HCT116 (cell line): ENCODE measurements at regions not wholly inside any gene's neighbourhood (a gene's known extent, or its start where the extent isn't known, plus 50 kb on each side); places are given as distances from the start of the nearest gene placed in this dataset.

Experiments
- ATAC-seq: fragments of 200-7000 bp; cut with Tn5 transposase; 2 replicates; pipeline ENCODE4 v1.9.1; 2020; ENCODE audit warnings: mild to moderate bottlenecking, moderate library complexity
- BruUV-seq: library from RNA; stranded (reverse); fragments of 400-500 nt; replicated peaks from 2 replicates; lab custom pipeline; 2021; lab: Mats Ljungman, UMichigan
- CTCF ChIA-PET: fragments of 300-600 bp; sonication (Branson Sonifier 250); formaldehyde crosslinking; loops from one replicate; lab custom pipeline; 2021; ENCODE audit warnings: antibody characterized with exemption; lab: Charles Lee
- POLR2A ChIA-PET: fragments of 300-600, 350-600 bp; sonication (Branson Sonifier 250); formaldehyde crosslinking; loops from one replicate; lab custom pipeline; 2021; ENCODE audit warnings: antibody characterized with exemption; lab: Charles Lee
- RAD21 ChIA-PET, 2 experiments: fragments of 300-600 bp; sonication (Branson Sonifier 250); formaldehyde crosslinking; loops; one replicate each; lab custom pipeline; 2023; ENCODE audit warnings: low total read pairs in 2 of 2; ENCODE audit not compliant: uncharacterized antibody in 2 of 2, unreplicated experiment in 2 of 2, low non-redundant PET in 1 of 2; lab: Charles Lee
- DNase-seq: peaks from one replicate; pipeline ENCODE4 v3.0.0-alpha.2; 2010; ENCODE audit warnings: low read depth, low spot score
- H2AFZ ChIP-seq: fragments of 200-600 bp; shearing (Covaris generic), sonication (generic); 2 replicates; pipeline ENCODE4 v1.6.1; 2017; ENCODE audit warnings: low read depth, mixed run types, mixed read lengths, antibody characterized with exemption, low read length; ENCODE audit not compliant: poor library complexity, severe bottlenecking
- H3K27ac ChIP-seq: 2 replicates; pipeline ENCODE4 v1.5.1; 2012; ENCODE audit warnings: low read depth, low read length
- H3K27me3 ChIP-seq: fragments of 200-600 bp; sonication (generic); 2 replicates; pipeline ENCODE4 v1.6.1; 2016; ENCODE audit warnings: mixed run types, low read length, mixed read lengths; ENCODE audit not compliant: insufficient read depth
- H3K36me3 ChIP-seq, 2 experiments: fragments of 200-500 bp in 1 of 2; fragments of 200-600 bp in 1 of 2; sonication (Bioruptor generic) in 1 of 2; sonication (generic) in 1 of 2; 2 replicates each; pipeline versions ENCODE4 v1.5.1 to v1.6.1; 2014 to 2016; ENCODE audit warnings: low read length in 2 of 2, inconsistent platforms in 1 of 2, mixed read lengths in 1 of 2, mixed run types in 1 of 2; ENCODE audit not compliant: insufficient read depth in 2 of 2, control insufficient read depth in 1 of 2
- H3K4me1 ChIP-seq, 2 experiments: fragments of 200-600 bp in 1 of 2; sonication (generic) in 1 of 2; 2 replicates each; pipeline versions ENCODE4 v1.5.1 to v1.6.1; 2012 to 2017; ENCODE audit warnings: low read length in 2 of 2, inconsistent platforms in 1 of 2, mild to moderate bottlenecking in 1 of 2, mixed read lengths in 1 of 2, mixed run types in 1 of 2, moderate library complexity in 1 of 2; ENCODE audit not compliant: insufficient read depth in 2 of 2, control insufficient read depth in 1 of 2
- H3K4me2 ChIP-seq: fragments of 200-600 bp; sonication (generic); 2 replicates; pipeline ENCODE4 v1.6.1; 2017; ENCODE audit warnings: mixed run types, low read length, mixed read lengths
- H3K4me3 ChIP-seq, 2 experiments: fragments of 200-600 bp in 1 of 2; sonication (generic) in 1 of 2; replicated peaks in 1 of 2; 2 replicates each; pipeline ENCODE4 v1.5.1; 2011 to 2016; ENCODE audit warnings: low read length in 2 of 2, control low read depth in 1 of 2, low read depth in 1 of 2, mild to moderate bottlenecking in 1 of 2, mixed read lengths in 1 of 2, mixed run types in 1 of 2
- H3K79me2 ChIP-seq: fragments of 200-600 bp; sonication (generic); 2 replicates; pipeline ENCODE4 v1.6.1; 2017; ENCODE audit warnings: mild to moderate bottlenecking, mixed run types, low read length, moderate library complexity, mixed read lengths; ENCODE audit not compliant: insufficient read depth
- H3K9ac ChIP-seq: fragments of 200-600 bp; sonication (generic); 2 replicates; pipeline ENCODE4 v1.6.1; 2016; ENCODE audit warnings: low read length, mixed read lengths
- H3K9me2 ChIP-seq: fragments of 200-600 bp; sonication (generic), shearing (Covaris generic); 2 replicates; pipeline ENCODE4 v1.6.1; 2017; ENCODE audit warnings: mixed run types, mild to moderate bottlenecking, moderate library complexity; ENCODE audit not compliant: insufficient read depth
- H3K9me3 ChIP-seq, 2 experiments: fragments of 200-500 bp in 1 of 2; fragments of 200-600 bp in 1 of 2; sonication (Bioruptor generic) in 1 of 2; sonication (generic) in 1 of 2; 2 replicates each; pipeline ENCODE4 v1.6.1; 2014 to 2017; ENCODE audit warnings: low read length in 2 of 2, mixed read lengths in 2 of 2, inconsistent platforms in 1 of 2, low read depth in 1 of 2, mild to moderate bottlenecking in 1 of 2, mixed run types in 1 of 2, moderate library complexity in 1 of 2; ENCODE audit not compliant: control insufficient read depth in 1 of 2, insufficient read depth in 1 of 2
- H4K20me1 ChIP-seq: fragments of 200-600 bp; sonication (generic), shearing (Covaris generic); 2 replicates; pipeline ENCODE4 v1.6.1; 2017; ENCODE audit warnings: mixed run types, mild to moderate bottlenecking, moderate library complexity; ENCODE audit not compliant: insufficient read depth
- CEBPB ChIP-seq: IDR thresholded peaks from 2 replicates; pipeline ENCODE4 v1.6.1; 2012; ENCODE audit warnings: low read depth
- CTCF ChIP-seq, 3 experiments: fragments of 200-600 bp in 1 of 3; sonication (generic) in 1 of 3; IDR thresholded peaks in 2 of 3; conservative IDR thresholded peaks in 1 of 3; 2 replicates each; pipeline ENCODE4 v1.5.1; 2012 to 2017; ENCODE audit warnings: low read depth in 2 of 3, low read length in 2 of 3, antibody characterized with exemption in 1 of 3, borderline replicate concordance in 1 of 3, control low read depth in 1 of 3, mild to moderate bottlenecking in 1 of 3, mixed read lengths in 1 of 3, mixed run types in 1 of 3, moderate library complexity in 1 of 3; ENCODE audit not compliant: insufficient read depth in 1 of 3
- ELF1 ChIP-seq: IDR thresholded peaks from 2 replicates; pipeline ENCODE4 v1.6.1; 2012; ENCODE audit warnings: low read depth, borderline replicate concordance
- EZH2phosphoT487 ChIP-seq: fragments of 200-600 bp; IDR thresholded peaks from 2 replicates; pipeline ENCODE4 v1.6.1; 2018; ENCODE audit warnings: antibody characterized with exemption, borderline replicate concordance
- JUND ChIP-seq: IDR thresholded peaks from 2 replicates; pipeline ENCODE4 v1.6.1; 2012
- MAX ChIP-seq: IDR thresholded peaks from 2 replicates; pipeline ENCODE4 v1.6.1; 2012
- RAD21 ChIP-seq: IDR thresholded peaks from 2 replicates; pipeline ENCODE4 v1.6.1; 2012; ENCODE audit warnings: low read depth, mild to moderate bottlenecking
- SIN3A ChIP-seq: IDR thresholded peaks from 2 replicates; pipeline ENCODE4 v1.6.1; 2012; ENCODE audit warnings: low read depth
- SP1 ChIP-seq: IDR thresholded peaks from 2 replicates; pipeline ENCODE4 v1.6.1; 2012; ENCODE audit warnings: low read depth
- ZBTB33 ChIP-seq: IDR thresholded peaks from 2 replicates; pipeline ENCODE4 v1.6.1; 2011; ENCODE audit warnings: mild to moderate bottlenecking, low read length, moderate library complexity; ENCODE audit not compliant: insufficient replicate concordance; ENCODE audit errors: extremely low read depth
- ZNF274 ChIP-seq: fragments of 200-500 bp; sonication (Bioruptor generic); IDR thresholded peaks from 2 replicates; pipeline ENCODE4 v1.6.1; 2014; ENCODE audit warnings: mild to moderate bottlenecking, low read depth, low read length, inconsistent platforms
- intact Hi-C: fragments of 100-400 bp; cut with micrococcal nuclease; formaldehyde crosslinking; loops from 2 replicates; pipeline ENCODE4 v1.10.0; 2022
- TF ChIP-seq, protein P1 (sequence below): IDR thresholded peaks from 2 replicates; pipeline ENCODE4 v1.6.1; 2012
- TF ChIP-seq, protein P2 (sequence below): IDR thresholded peaks from 2 replicates; pipeline ENCODE4 v1.6.1; 2012; ENCODE audit warnings: low read depth

DNA sequence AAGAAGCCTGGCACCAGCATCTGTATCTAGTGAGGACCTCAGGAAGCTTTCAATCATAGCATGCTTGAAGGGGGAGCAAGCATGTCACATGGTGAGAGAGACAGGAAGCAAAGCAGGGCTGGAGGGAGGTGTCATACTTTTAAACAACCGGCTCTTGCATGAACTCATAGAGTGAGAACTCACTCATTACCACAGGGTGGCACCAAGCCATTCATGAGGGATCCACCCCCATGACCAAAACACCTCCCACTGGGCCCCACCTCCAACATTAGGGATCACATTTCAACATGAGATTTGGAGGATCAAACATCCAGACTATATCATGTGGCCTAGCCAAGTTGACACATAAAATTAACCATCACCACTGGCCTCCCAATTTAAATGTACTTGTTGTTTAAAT is 125.1 kb upstream of the KCND3 start:
- Histone ChIP-seq H2AFZ (no peak overlapping the region), H4K20me1 (no peaks in the 10 kb centered on the region)
- no peak for TF ChIP-seq CTCF (IDR thresholded peaks at IDR 0.05 in 2 of 3, conservative IDR thresholded peaks at IDR 0.05 in 1 of 3; ENCODE audit: borderline replicate concordance in 1 of 3, insufficient read depth in 1 of 3, low read depth in 2 of 3, low read length in 2 of 3)
- TF ChIP-seq, protein P1, sequence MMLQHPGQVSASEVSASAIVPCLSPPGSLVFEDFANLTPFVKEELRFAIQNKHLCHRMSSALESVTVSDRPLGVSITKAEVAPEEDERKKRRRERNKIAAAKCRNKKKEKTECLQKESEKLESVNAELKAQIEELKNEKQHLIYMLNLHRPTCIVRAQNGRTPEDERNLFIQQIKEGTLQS = no peak
- TF ChIP-seq ZNF274 = no peak
- no peak for TF ChIP-seq CEBPB
- TF ChIP-seq, all 23 proteins: peak for 0
- Histone ChIP-seq H3K79me2 (no peaks in the 10 kb centered on the region), H3K4me2 (no peak overlapping the region), H3K27ac (no peak overlapping the region), H3K36me3 (no peaks in the 10 kb centered on the region), H3K9me3 (no peaks in the 10 kb centered on the region), H3K4me3 (no peak overlapping the region), H3K4me1 (no peaks in the 10 kb centered on the region), H3K9me2 (no peaks in the 10 kb centered on the region), H3K27me3 (peaks cover 7% of the 10 kb centered on the region; the same call in 1 of the 2 replicates), H3K9ac (no peak overlapping the region)
- POLR2A ChIA-PET = no interaction called here
- CTCF ChIA-PET = no interaction called here
- RAD21 ChIA-PET = no interaction called here
- DNase-seq (no peak), ATAC-seq (peak; percentile 72)
- intact Hi-C loops = no loop called here
- no TSS peak for BruUV-seq

DNA sequence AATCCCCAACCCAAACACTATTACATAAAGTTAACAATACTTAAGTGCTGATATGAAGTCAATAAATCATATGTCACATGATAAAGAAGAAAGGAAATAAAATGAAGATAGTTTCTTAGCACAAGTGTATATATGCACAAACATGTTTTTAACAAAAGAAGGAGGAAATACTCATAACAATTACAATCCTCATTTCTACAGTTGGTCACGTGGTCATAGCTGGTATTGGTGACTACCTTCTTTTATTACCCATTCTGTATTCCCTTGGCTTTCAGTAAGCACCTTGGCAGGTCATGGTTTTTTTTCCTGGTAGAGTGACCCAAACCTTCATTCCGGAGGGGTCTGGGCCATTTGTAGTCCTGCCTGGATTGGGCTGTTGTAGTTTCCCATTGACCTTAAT is 137.1 kb upstream of the KCND3 start:
- ATAC-seq = no peak
- no peak overlapping the region for H3K4me3 ChIP-seq
- BruUV-seq = no TSS peak
- ChIA-PET POLR2A (no interaction called here), RAD21 (no interaction called here), CTCF (no interaction called here)
- intact Hi-C loops = no loop called here
- DNase-seq = no peak
- no peaks in the 10 kb centered on the region for H3K79me2 ChIP-seq
- no peaks in the 10 kb centered on the region for H3K36me3 ChIP-seq
- peaks cover 7% of the 10 kb centered on the region for H3K27me3 ChIP-seq
- H3K9ac ChIP-seq = no peak overlapping the region
- no peak overlapping the region for H3K27ac ChIP-seq
- no peaks in the 10 kb centered on the region for H3K9me3 ChIP-seq
- H4K20me1 ChIP-seq = no peaks in the 10 kb centered on the region
- H3K4me2 ChIP-seq = no peak overlapping the region
- no peaks in the 10 kb centered on the region for H3K4me1 ChIP-seq
- no peak overlapping the region for H2AFZ ChIP-seq
- H3K9me2 ChIP-seq = no peaks in the 10 kb centered on the region
- TF ChIP-seq EZH2phosphoT487 = no peak
- no peak for TF ChIP-seq MAX
- TF ChIP-seq ELF1 = no peak
- TF ChIP-seq ZBTB33 = no peak
- TF ChIP-seq SP1 = no peak
- TF ChIP-seq, protein P2, sequence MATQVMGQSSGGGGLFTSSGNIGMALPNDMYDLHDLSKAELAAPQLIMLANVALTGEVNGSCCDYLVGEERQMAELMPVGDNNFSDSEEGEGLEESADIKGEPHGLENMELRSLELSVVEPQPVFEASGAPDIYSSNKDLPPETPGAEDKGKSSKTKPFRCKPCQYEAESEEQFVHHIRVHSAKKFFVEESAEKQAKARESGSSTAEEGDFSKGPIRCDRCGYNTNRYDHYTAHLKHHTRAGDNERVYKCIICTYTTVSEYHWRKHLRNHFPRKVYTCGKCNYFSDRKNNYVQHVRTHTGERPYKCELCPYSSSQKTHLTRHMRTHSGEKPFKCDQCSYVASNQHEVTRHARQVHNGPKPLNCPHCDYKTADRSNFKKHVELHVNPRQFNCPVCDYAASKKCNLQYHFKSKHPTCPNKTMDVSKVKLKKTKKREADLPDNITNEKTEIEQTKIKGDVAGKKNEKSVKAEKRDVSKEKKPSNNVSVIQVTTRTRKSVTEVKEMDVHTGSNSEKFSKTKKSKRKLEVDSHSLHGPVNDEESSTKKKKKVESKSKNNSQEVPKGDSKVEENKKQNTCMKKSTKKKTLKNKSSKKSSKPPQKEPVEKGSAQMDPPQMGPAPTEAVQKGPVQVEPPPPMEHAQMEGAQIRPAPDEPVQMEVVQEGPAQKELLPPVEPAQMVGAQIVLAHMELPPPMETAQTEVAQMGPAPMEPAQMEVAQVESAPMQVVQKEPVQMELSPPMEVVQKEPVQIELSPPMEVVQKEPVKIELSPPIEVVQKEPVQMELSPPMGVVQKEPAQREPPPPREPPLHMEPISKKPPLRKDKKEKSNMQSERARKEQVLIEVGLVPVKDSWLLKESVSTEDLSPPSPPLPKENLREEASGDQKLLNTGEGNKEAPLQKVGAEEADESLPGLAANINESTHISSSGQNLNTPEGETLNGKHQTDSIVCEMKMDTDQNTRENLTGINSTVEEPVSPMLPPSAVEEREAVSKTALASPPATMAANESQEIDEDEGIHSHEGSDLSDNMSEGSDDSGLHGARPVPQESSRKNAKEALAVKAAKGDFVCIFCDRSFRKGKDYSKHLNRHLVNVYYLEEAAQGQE = no peak
- no peak for TF ChIP-seq CEBPB
- no peak for TF ChIP-seq JUND
- no peak for TF ChIP-seq RAD21
- TF ChIP-seq SIN3A = no peak
